GM21526 (cell line): ENCODE measurements at regions not wholly inside any gene's neighbourhood (a gene's known extent, or its start where the extent isn't known, plus 50 kb on each side); places are given as distances from the start of the nearest gene placed in this dataset.
"Not testable (repeated sequence)": the region's sequence is repeated elsewhere in the genome, so short reads cannot be mapped to it uniquely, and the experiment has no call there.

Source experiments
- ATAC-seq: cut with Tn5 transposase; IDR thresholded peaks from one replicate; pipeline ENCODE4 v1.9.1; 2021; ENCODE audit warnings: moderate library complexity; ENCODE audit not compliant: unreplicated experiment, low FRiP score

GRCh38 chr5:105238561-105238960, 1676.0 kb upstream of the NUDT12 start:
- ATAC-seq: no peak

DNA sequence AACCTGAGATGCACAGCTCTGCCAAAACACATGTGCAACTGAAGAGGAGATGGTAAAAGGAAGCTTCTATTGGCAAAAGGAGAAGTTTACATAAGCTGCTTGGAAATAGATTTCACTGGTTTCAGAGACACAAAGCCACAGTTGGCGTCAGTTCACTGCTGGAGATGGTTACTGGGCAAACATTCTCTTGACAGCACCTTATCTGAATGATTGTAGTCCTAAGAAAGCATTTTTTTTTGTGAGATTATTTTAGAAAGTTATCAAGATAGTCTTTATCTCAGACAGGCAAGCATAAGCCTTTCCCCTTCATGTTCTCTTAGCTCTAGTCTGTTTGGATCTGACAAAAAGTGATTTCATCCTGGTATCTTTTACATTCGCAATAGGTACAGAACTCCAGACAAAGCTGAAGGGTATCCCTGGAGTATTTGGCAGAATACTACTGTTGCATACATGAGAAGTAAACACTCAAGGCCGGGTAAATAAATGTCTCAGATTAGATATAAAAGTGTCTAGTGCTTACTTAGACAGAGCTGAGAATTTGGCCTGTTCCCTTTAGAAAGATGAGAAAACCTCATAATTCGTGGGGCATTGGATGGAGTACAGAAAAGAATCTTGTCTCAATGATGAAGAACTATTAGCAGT, 1668.0 kb upstream of the NUDT12 start:
- no peak for ATAC-seq

GRCh38 chr5:105218018-105218417, 1655.4 kb upstream of the NUDT12 start:
- no peak for ATAC-seq

DNA sequence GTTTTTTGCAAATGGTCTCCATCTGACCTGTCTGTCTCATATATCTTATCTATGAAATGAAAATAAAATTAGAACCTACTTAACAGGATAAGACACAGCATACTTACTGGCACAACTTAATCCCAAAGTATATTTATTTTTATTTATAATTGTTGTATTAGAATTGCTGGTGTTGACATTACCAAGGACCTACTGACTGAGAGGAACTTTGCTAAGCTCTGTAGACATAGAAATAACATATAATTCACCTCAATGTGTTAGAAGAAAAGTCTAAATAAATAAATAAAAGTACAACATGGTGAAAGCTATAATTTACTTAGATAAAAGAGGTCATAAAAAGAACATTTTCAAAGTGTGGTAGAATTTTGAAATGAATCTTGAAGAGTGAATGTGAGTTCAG, 1650.5 kb upstream of the NUDT12 start:
- no peak for ATAC-seq

DNA sequence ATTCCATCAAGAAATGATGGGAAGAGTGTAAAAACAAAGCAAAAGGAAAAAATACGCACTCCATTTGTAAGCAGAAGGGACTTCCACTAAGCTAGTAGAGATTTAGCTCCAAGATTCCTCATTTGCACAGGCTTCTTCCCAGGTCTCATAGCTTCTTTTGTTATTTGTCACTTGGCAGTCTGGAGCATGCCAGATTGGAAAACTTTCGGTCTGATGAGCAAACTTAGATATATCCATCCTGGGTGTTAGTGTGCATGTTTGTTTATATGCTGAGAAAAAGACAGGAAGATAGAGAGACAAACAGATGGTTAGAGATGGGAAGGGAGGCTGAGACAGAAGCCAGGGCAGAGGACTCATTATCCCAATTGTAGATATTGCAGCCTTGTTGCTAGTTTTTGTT, 1644.5 kb upstream of the NUDT12 start:
- ATAC-seq: no peak

GRCh38 chr5:105197531-105197930, 1634.9 kb upstream of the NUDT12 start:
- ATAC-seq: no peak

DNA sequence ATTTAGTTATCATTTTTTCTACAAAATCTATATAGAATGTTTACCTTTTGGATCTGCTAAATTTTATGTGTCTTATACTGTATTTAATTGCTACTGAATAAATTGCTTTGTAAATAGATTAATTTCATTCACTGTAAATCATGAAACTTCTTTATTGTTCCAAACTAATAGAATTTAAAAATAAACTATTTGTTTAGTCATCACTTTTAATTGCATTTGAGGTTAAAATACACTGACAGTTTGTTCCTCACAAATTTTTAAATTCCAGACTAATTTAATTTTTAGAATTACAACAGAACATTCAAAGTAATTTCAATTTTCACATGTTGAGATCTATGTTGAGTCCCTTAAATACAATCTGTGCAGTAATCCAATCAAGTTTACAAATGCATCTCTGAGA, 1633.2 kb upstream of the NUDT12 start:
- ATAC-seq: no peak

- no peak for ATAC-seq
Measured at GRCh38 chr5:105172918-105173317, 1610.3 kb upstream of the NUDT12 start.

GRCh38 chr5:105168806-105169205, 1606.2 kb upstream of the NUDT12 start:
- ATAC-seq: no peak

DNA sequence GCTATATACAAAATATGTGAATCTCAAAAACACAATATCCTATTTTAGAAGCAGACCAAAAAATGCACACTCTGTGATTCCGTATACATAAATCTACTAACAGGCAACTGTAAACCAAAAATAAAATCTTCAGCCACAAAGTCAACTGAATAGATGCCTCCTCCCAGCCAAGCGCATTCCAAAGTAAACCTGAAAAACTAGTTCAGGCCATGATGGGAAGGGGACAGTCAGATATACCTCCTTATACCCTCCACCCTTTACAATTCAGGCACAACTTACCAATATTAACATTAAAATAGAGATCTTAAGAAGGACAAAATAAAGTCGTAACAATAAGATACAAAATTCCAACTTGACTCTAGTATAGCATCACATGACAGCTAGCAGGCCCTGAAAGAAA, 1604.5 kb upstream of the NUDT12 start:
- no peak for ATAC-seq

- ATAC-seq: no peak
Measured at GRCh38 chr5:105163547-105163946, 1601.0 kb upstream of the NUDT12 start.

DNA sequence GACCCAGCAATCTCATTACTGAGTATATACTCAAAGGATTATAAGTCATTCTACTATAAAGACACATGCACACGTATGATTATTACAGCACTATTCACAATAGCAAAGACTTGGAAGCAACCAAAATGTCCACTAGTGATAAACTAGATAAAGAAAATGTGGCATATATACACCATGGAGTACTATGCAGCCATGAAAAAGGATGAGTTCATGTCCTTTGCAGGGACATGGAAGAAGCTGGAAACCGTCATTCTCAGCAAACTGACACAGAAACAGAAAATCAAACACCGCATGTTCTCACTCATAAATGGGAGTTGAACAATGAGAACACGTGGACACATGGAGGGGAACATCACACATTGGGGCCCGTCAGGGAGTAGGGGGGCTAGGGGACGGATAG, 1600.0 kb upstream of the NUDT12 start:
- not testable (repeated sequence) for ATAC-seq

- no peak for ATAC-seq
Measured at GRCh38 chr5:105158526-105158925, 1595.9 kb upstream of the NUDT12 start.

GRCh38 chr5:105150323-105150722, 1587.7 kb upstream of the NUDT12 start:
- no peak for ATAC-seq

DNA sequence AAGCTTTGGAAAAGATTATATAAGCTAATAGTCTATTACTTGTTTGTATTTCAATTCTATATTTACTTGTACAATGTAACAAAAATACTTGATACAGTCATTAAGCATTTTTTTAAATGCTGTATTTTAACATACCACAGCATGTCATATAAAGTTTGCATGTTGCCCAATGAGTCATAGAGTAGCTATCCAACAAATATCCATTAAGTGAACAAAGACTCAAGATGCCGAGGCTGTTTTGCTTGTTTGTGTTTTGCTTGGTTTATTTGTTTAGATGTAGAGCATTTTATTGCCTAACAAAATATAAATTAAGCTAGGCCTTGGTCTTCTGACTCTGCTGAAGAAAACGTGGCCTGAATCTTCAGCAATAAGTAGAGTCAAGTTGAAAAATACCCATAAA, 1584.3 kb upstream of the NUDT12 start:
- ATAC-seq: no peak

- ATAC-seq: no peak
Measured at GRCh38 chr5:105145152-105145551, 1582.6 kb upstream of the NUDT12 start.

- no peak for ATAC-seq
Measured at GRCh38 chr5:105134328-105134727, 1571.7 kb upstream of the NUDT12 start.

DNA sequence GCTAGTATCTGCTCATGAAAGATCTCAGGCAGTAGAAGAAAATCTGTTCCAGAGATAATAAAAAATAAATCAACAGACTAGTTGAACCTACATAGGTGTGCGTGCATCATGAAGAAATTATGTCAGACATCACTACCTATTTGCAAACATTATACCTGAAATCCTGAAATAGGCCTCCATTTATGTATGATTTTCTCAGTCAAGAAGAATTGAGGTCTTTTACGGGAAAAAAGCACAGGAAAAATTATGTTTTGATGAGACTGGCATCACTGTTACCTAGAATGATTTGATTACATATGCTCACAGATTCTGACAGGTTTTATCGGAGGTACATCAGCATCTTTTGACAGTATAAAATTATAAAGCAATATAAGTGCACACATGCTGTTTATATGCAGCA, 1570.5 kb upstream of the NUDT12 start:
- ATAC-seq: no peak

GRCh38 chr5:105132581-105132980, 1570.0 kb upstream of the NUDT12 start:
- ATAC-seq: no peak

- no peak for ATAC-seq
Measured at GRCh38 chr5:105131045-105131444, 1568.5 kb upstream of the NUDT12 start.

GRCh38 chr5:105101577-105101976, 1539.0 kb upstream of the NUDT12 start:
- no peak for ATAC-seq

- ATAC-seq: no peak
Measured at GRCh38 chr5:105088961-105089360, 1526.4 kb upstream of the NUDT12 start.

DNA sequence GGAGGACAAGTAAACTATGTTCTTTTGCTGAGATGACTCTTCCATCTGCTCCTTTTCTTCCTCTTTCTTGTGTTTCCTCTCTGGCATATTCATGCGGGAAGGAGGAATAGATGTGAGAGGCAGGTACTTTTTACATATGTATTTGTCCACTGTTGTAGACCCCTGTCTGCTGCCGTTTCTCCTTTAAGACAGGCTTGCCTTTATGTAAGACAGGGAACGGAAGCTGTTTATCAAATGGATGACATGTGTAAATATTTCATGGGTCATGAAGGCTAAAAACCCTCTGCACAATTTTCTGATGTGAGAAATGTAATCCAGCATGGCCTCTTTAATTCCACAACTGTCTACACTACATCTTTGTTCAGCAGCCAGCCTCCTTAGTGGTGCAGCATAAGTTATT, 1525.5 kb upstream of the NUDT12 start:
- no peak for ATAC-seq
